ENCODE measurements at regions not wholly inside any gene's neighbourhood (a gene's known extent, or its start where the extent isn't known, plus 50 kb on each side); places are given as distances from the start of the nearest gene placed in this dataset.
"Not testable (repeated sequence)": the region's sequence is repeated elsewhere in the genome, so short reads cannot be mapped to it uniquely, and the experiment has no call there.

DNA sequence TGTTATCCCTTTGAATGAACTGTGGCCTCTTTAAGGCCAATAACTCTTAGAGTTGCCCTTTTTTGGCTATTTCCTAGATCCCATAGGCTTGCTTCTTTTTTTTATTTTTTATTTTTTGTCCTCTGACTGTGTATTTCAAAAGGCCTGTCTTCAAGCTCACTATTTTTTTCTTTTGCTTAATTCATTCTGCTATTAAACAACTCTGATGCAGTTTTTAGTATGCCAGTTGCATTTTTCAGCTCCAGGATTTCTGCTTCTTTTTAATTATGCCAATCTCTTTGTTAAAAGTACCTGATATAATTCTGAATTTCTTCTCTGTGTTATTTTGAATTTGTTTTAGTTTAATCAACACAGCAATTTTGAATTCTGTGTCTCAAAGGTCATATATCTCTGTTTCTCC, 912.1 kb downstream of the PLOD2 start:
- Histone ChIP-seq H3K27ac (no peak overlapping the region), H3K36me3 (no peaks in the 10 kb centered on the region), H3K4me3 (no peak overlapping the region), H3K27me3 (no peaks in the 10 kb centered on the region), H3K4me1 (no peaks in the 10 kb centered on the region), H3K9me3 (peaks cover 0 to 39% (median 0%) of the 10 kb centered on the region in 3 donors)
- TF ChIP-seq EP300 (IDR thresholded peaks at IDR 0.05), result no peak
- no peak for TF ChIP-seq POLR2AphosphoS5 (IDR thresholded peaks at IDR 0.05)
- TF ChIP-seq, protein P1, sequence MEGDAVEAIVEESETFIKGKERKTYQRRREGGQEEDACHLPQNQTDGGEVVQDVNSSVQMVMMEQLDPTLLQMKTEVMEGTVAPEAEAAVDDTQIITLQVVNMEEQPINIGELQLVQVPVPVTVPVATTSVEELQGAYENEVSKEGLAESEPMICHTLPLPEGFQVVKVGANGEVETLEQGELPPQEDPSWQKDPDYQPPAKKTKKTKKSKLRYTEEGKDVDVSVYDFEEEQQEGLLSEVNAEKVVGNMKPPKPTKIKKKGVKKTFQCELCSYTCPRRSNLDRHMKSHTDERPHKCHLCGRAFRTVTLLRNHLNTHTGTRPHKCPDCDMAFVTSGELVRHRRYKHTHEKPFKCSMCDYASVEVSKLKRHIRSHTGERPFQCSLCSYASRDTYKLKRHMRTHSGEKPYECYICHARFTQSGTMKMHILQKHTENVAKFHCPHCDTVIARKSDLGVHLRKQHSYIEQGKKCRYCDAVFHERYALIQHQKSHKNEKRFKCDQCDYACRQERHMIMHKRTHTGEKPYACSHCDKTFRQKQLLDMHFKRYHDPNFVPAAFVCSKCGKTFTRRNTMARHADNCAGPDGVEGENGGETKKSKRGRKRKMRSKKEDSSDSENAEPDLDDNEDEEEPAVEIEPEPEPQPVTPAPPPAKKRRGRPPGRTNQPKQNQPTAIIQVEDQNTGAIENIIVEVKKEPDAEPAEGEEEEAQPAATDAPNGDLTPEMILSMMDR (IDR thresholded peaks at IDR 0.05), result no peak
- TF ChIP-seq POLR2A (IDR thresholded peaks at IDR 0.05), result no peak
- no peak for ATAC-seq

DNA sequence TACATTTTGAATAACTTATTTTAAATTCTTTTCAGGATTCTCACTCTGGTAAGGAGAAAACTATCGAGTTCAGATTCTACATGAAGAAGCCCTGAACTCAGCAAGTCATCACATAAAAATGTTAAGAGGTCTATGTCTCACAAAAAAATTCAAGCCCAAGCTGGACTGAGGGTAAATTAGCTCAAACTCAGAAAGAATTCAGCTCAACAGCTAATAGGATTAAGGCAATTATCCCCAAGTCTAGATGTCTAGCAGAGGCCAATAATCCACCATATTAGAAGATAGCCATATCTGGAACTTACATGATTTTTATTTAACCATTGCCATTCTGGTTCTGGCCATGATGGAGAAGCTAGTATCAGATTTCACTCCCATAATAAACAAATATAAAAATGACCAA, 909.7 kb downstream of the PLOD2 start:
- Histone ChIP-seq H3K9me3 (peaks cover 0 to 35% (median 0%) of the 10 kb centered on the region in 3 donors), H3K4me3 (no peak overlapping the region), H3K27me3 (no peaks in the 10 kb centered on the region), H3K27ac (no peak overlapping the region), H3K36me3 (no peaks in the 10 kb centered on the region), H3K4me1 (no peaks in the 10 kb centered on the region)
- TF ChIP-seq EP300 (IDR thresholded peaks at IDR 0.05), result no peak
- no peak for ATAC-seq
- WGBS, 2 donors (ENCODE audit: low coverage in 1 of 2), result 74% methylated on average over 1 of the region's 1 CpG; no CpG with 5 or more reads in 1 of the 2 donors

DNA sequence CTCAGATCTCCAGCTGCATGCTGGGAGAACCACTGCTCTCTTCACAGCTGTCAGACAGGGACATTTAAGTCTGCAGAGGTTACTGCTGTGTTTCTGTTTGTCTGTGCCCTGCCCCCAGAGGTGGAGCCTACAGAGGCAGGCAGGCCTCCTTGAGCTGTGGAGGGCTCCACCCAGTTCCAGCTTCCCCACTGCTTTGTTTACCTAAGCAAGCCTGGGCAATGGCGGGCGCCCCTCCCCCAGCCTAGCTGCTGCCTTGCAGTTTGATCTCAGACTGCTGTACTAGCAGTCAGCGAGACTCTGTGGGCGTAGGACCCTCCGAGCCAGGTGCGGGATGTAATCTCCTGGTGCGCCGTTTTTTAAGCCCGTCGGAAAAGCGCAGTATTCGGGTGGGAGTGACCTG, 903.0 kb downstream of the PLOD2 start:
- not testable (repeated sequence) for H3K27ac ChIP-seq, H3K4me1 ChIP-seq, ATAC-seq, H3K9me3 ChIP-seq, H3K36me3 ChIP-seq, H3K27me3 ChIP-seq, H3K4me3 ChIP-seq
- WGBS, 2 donors (ENCODE audit: low coverage in 1 of 2), result 100% methylated on average over 3 of the region's 12 CpGs; no CpG with 5 or more reads in 1 of the 2 donors

DNA sequence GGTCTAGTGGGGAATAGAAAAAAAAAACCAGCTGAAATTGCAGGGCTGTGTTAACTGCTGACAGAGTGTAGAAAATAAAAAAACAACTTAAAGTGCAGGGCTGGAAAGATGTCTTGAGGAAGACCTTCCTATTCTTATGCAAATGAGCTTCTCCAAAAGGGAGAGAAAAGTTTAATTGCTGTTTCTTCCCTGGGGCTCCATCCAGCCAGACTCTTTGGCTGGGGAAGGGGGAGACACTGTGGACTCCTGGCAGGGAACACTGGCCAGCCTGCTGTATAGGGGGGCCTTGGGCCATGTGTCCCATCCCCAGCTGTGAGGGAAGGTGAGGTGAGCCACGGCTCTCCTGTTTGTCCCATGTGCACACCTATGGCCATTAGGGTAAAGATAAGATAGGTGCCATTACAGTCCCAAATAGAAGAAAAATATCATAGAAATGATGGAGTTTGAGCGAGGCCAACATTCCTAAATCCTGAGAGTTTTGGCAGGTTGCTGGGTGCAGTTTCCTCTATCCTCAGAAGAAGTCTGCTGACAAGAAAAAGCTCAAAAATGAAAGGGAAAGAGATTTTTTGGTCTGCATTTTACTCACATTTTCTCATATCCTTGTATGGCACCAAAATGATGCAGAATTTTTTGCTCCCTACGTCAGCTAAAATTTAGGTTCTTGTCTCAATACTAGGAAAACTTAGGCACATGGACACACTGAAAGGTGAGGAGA, 901.7 kb downstream of the PLOD2 start:
- Histone ChIP-seq H3K27ac (no peak overlapping the region), H3K36me3 (no peaks in the 10 kb centered on the region), H3K27me3 (no peaks in the 10 kb centered on the region), H3K4me3 (no peak overlapping the region), H3K4me1 (no peaks in the 10 kb centered on the region), H3K9me3 (no peaks in the 10 kb centered on the region)
- ATAC-seq, result no peak
- TF ChIP-seq, protein P1 (IDR thresholded peaks at IDR 0.05), result no peak
- TF ChIP-seq POLR2A (IDR thresholded peaks at IDR 0.05) (no peak), EP300 (IDR thresholded peaks at IDR 0.05) (no peak), POLR2AphosphoS5 (IDR thresholded peaks at IDR 0.05) (no peak)
- WGBS, 2 donors (ENCODE audit: low coverage in 1 of 2), result 39 to 56% methylated on average over 2 of the region's 3 CpGs

DNA sequence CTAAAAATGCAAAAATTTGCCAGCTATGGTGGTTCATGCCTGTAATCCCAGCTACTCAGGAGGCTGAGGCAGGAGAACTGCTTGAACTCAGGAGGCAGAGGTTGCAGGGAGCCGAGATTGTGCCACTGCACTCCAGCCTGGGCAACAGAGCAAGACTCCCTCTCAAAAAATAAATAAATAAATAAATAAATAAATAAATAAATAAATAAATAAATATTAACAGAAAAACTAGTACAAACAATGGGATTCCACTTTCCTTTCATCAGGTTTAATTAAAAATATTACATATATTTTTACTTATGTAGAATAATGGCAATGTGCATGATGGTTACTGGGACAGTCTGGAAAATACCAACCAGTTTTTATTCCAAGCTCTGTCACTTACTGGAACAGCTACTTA, 897.5 kb downstream of the PLOD2 start:
- H3K27me3 ChIP-seq, H3K27ac ChIP-seq, H3K36me3 ChIP-seq, H3K4me3 ChIP-seq, ATAC-seq, H3K9me3 ChIP-seq, H3K4me1 ChIP-seq: not testable (repeated sequence)
- WGBS, 2 donors (ENCODE audit: low coverage in 1 of 2), result 100% methylated on average over 1 of the region's 1 CpG; no CpG with 5 or more reads in 1 of the 2 donors

DNA sequence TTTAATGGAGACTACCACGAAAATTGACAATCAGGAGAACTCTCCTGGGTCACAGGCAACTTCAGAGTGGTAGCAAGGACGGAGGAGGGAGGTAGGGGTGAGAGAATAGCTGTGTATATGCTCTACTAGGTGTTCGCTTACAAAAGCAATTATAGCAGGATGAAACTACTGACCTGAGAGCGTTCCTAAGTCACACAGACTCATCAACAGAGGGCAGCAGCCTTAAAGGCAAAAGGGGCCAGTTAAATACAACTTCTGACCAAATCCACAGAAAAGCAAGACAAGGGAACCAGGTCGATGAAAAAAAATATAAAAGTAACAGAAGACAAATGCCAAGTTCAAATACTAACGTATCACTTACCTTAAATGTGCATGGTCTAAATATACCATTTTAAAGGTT, 894.6 kb downstream of the PLOD2 start:
- Histone ChIP-seq H3K27ac (no peak overlapping the region), H3K36me3 (no peaks in the 10 kb centered on the region), H3K27me3 (no peaks in the 10 kb centered on the region), H3K9me3 (no peaks in the 10 kb centered on the region), H3K4me1 (no peaks in the 10 kb centered on the region), H3K4me3 (no peak overlapping the region)
- ATAC-seq, result no peak
- TF ChIP-seq EP300 (IDR thresholded peaks at IDR 0.05) (no peak), POLR2A (IDR thresholded peaks at IDR 0.05) (no peak), POLR2AphosphoS5 (IDR thresholded peaks at IDR 0.05) (no peak)
- TF ChIP-seq, protein P1 (IDR thresholded peaks at IDR 0.05), result no peak
- WGBS, 2 donors (ENCODE audit: low coverage in 1 of 2), result 66 to 81% methylated on average over 5 to 6 of the region's 6 CpGs
